Liver (tissue), 7 donors: ENCODE measurements at regions not wholly inside any gene's neighbourhood (a gene's known extent, or its start where the extent isn't known, plus 50 kb on each side); places are given as distances from the start of the nearest gene placed in this dataset.

Source experiments
- DNase-seq: peaks from one replicate; pipeline ENCODE4 v3.0.0-alpha.2; 2017; ENCODE audit warnings: low spot score
- H3K27ac ChIP-seq, 2 donors: one replicate each; pipeline ENCODE4 v1.7.0; 2013; ENCODE audit warnings: inconsistent platforms in 2 of 2, low read length in 2 of 2, control low read depth in 1 of 2, low read depth in 1 of 2, mild to moderate bottlenecking in 1 of 2
- H3K27me3 ChIP-seq, 4 donors: one replicate each; pipeline versions ENCODE4 v1.6.1 to v1.7.0; 2013; ENCODE audit warnings: low read length in 3 of 4, inconsistent platforms in 1 of 4, mild to moderate bottlenecking in 1 of 4, moderate library complexity in 1 of 4; ENCODE audit not compliant: control insufficient read depth in 4 of 4, insufficient read depth in 4 of 4
- H3K36me3 ChIP-seq, 4 donors: one replicate each; pipeline versions ENCODE4 v1.6.1 to v1.7.0; 2013; ENCODE audit warnings: low read length in 3 of 4, mild to moderate bottlenecking in 3 of 4, low read depth in 1 of 4, moderate library complexity in 1 of 4; ENCODE audit not compliant: control insufficient read depth in 4 of 4, insufficient read depth in 3 of 4
- H3K4me1 ChIP-seq, 4 donors: one replicate each; pipeline versions ENCODE4 v1.6.1 to v1.7.0; 2013; ENCODE audit warnings: low read length in 3 of 4, mild to moderate bottlenecking in 3 of 4, moderate library complexity in 1 of 4; ENCODE audit not compliant: control insufficient read depth in 4 of 4, insufficient read depth in 4 of 4
- H3K4me3 ChIP-seq, 3 donors: one replicate each; pipeline versions ENCODE4 v1.6.1 to v1.7.0; 2013; ENCODE audit warnings: low read length in 3 of 3, control low read depth in 1 of 3, low read depth in 1 of 3, mild to moderate bottlenecking in 1 of 3
- H3K9ac ChIP-seq, 2 donors: one replicate each; pipeline ENCODE4 v1.7.0; 2013; ENCODE audit warnings: low read length in 2 of 2, mild to moderate bottlenecking in 2 of 2, moderate library complexity in 2 of 2, control low read depth in 1 of 2, low read depth in 1 of 2
- H3K9me3 ChIP-seq, 4 donors: one replicate each; pipeline versions ENCODE4 v1.6.1 to v1.7.0; 2013; ENCODE audit warnings: low read length in 3 of 4; ENCODE audit not compliant: control insufficient read depth in 4 of 4
- ATF3 ChIP-seq: IDR thresholded peaks from 2 replicates; pipeline ENCODE4 v1.6.1; 2016; ENCODE audit warnings: antibody characterized with exemption
- EGR1 ChIP-seq, 2 donors: IDR thresholded peaks; 2 replicates each; pipeline ENCODE4 v1.6.1; 2016 to 2018; ENCODE audit warnings: antibody characterized with exemption in 2 of 2, low read depth in 2 of 2
- FOXA1 ChIP-seq: IDR thresholded peaks from 2 replicates; pipeline ENCODE4 v1.6.1; 2016; ENCODE audit warnings: antibody characterized with exemption
- FOXA2 ChIP-seq: IDR thresholded peaks from 2 replicates; pipeline ENCODE4 v1.6.1; 2016; ENCODE audit warnings: antibody characterized with exemption
- HNF4A ChIP-seq, 2 donors: conservative IDR thresholded peaks; 2 replicates each; pipeline ENCODE4 v1.6.1; 2016; ENCODE audit warnings: antibody characterized with exemption in 2 of 2, mild to moderate bottlenecking in 2 of 2
- HNF4G ChIP-seq: IDR thresholded peaks from 2 replicates; pipeline ENCODE4 v1.6.1; 2016; ENCODE audit warnings: antibody characterized with exemption
- JUND ChIP-seq, 2 donors: IDR thresholded peaks; 2 replicates each; pipeline ENCODE4 v1.6.1; 2016; ENCODE audit warnings: antibody characterized with exemption in 2 of 2
- MAX ChIP-seq: IDR thresholded peaks from 2 replicates; pipeline ENCODE4 v1.6.1; 2016; ENCODE audit warnings: antibody characterized with exemption
- RAD21 ChIP-seq, 2 donors: IDR thresholded peaks; 2 replicates each; pipeline ENCODE4 v1.6.1; 2016; ENCODE audit warnings: antibody characterized with exemption in 2 of 2, mild to moderate bottlenecking in 2 of 2
- RXRA ChIP-seq, 2 donors: IDR thresholded peaks; 2 replicates each; pipeline ENCODE4 v1.6.1; 2017 to 2018; ENCODE audit warnings: antibody characterized with exemption in 2 of 2, mild to moderate bottlenecking in 1 of 2
- SP1 ChIP-seq: IDR thresholded peaks from 2 replicates; pipeline ENCODE4 v1.6.1; 2018; ENCODE audit warnings: antibody characterized with exemption, mild to moderate bottlenecking
- TAF1 ChIP-seq: conservative IDR thresholded peaks from 2 replicates; pipeline ENCODE4 v1.6.1; 2016; ENCODE audit warnings: antibody characterized with exemption, mild to moderate bottlenecking
- YY1 ChIP-seq: IDR thresholded peaks from 2 replicates; pipeline ENCODE4 v1.6.1; 2016; ENCODE audit warnings: antibody characterized with exemption, mild to moderate bottlenecking
- ZBTB33 ChIP-seq: IDR thresholded peaks from 2 replicates; pipeline ENCODE4 v1.6.1; 2016; ENCODE audit warnings: antibody characterized with exemption
- WGBS: extraction: QIAGEN DNeasy Blood & Tissue Kit; methylation state at CpG from one replicate; pipeline ENCODE4 v1.1.7; 2013; 5-methylcytosine and 5-hydroxymethylcytosine counted together
- donor health status: healthy.
- donor health status: healthy.
- donor health status: healthy.
- donor health status: healthy.

- Histone ChIP-seq H3K9ac (no peak overlapping the region), H3K27me3 (no peaks in the 10 kb centered on the region), H3K36me3 (no peaks in the 10 kb centered on the region), H3K27ac (no peak overlapping the region), H3K4me1 (no peaks in the 10 kb centered on the region), H3K9me3 (peaks cover 0 to 7% (median 0%) of the 10 kb centered on the region in 4 donors), H3K4me3 (no peak overlapping the region)
- TF ChIP-seq SP1 = no peak
- TF ChIP-seq ATF3 = no peak
- no peak for DNase-seq
Measured at GRCh38 chr2:183803596-183803995, 679.4 kb downstream of the NUP35 start.

- Histone ChIP-seq H3K9ac (no peak overlapping the region), H3K4me1 (no peaks in the 10 kb centered on the region), H3K36me3 (no peaks in the 10 kb centered on the region), H3K27me3 (no peaks in the 10 kb centered on the region), H3K27ac (no peak overlapping the region), H3K4me3 (no peak overlapping the region), H3K9me3 (peaks cover 0 to 3% (median 0%) of the 10 kb centered on the region in 4 donors)
- WGBS = 84% methylated on average over 3 of the region's 3 CpGs
- no peak for TF ChIP-seq RAD21 (IDR thresholded peaks at IDR 0.05)
- TF ChIP-seq HNF4G = no peak
- no peak for DNase-seq
Measured at GRCh38 chr2:183807870-183808269, 683.6 kb downstream of the NUP35 start.

GRCh38 chr2:183809404-183809803 is 685.2 kb downstream of the NUP35 start:
- H3K9me3 ChIP-seq = no peaks in the 10 kb centered on the region
- H3K4me1 ChIP-seq = no peaks in the 10 kb centered on the region
- 85% methylated on average over 3 of the region's 3 CpGs for WGBS
- no peaks in the 10 kb centered on the region for H3K36me3 ChIP-seq
- no peak overlapping the region for H3K4me3 ChIP-seq
- no peak for TF ChIP-seq RAD21 (IDR thresholded peaks at IDR 0.05)
- no peak overlapping the region for H3K9ac ChIP-seq
- H3K27ac ChIP-seq = no peak overlapping the region
- no peak for DNase-seq
- no peaks in the 10 kb centered on the region for H3K27me3 ChIP-seq

- no peak overlapping the region for H3K9ac ChIP-seq
- no peak overlapping the region for H3K27ac ChIP-seq
- H3K9me3 ChIP-seq = peaks cover 0 to 4% (median 0%) of the 10 kb centered on the region in 4 donors
- 75% methylated on average over 1 of the region's 1 CpG for WGBS
- no peaks in the 10 kb centered on the region for H3K4me1 ChIP-seq
- TF ChIP-seq HNF4G = no peak
- TF ChIP-seq ATF3 = no peak
- no peak for TF ChIP-seq FOXA2
- TF ChIP-seq RXRA (IDR thresholded peaks at IDR 0.05) = no peak
- no peak for TF ChIP-seq SP1
- no peak for TF ChIP-seq YY1
- no peak for TF ChIP-seq TAF1
- TF ChIP-seq HNF4A (conservative IDR thresholded peaks at IDR 0.05) = no peak
- no peak for TF ChIP-seq JUND (IDR thresholded peaks at IDR 0.05)
- no peak for TF ChIP-seq FOXA1
- TF ChIP-seq ZBTB33 = no peak
- no peak for TF ChIP-seq MAX
- TF ChIP-seq RAD21 (IDR thresholded peaks at IDR 0.05) = no peak
- TF ChIP-seq EGR1 (IDR thresholded peaks at IDR 0.05; ENCODE audit: low read depth in 2 of 2) = no peak
- H3K4me3 ChIP-seq = no peak overlapping the region
- H3K27me3 ChIP-seq = no peaks in the 10 kb centered on the region
- DNase-seq = no peak
- H3K36me3 ChIP-seq = no peaks in the 10 kb centered on the region
Measured at GRCh38 chr2:183811281-183811680, 687.0 kb downstream of the NUP35 start.
